GM23248 (cell line): ENCODE measurements at regions not wholly inside any gene's neighbourhood (a gene's known extent, or its start where the extent isn't known, plus 50 kb on each side); places are given as distances from the start of the nearest gene placed in this dataset.

Experiments
- DNase-seq: peaks from one replicate; pipeline ENCODE4 v3.0.0-alpha.2; 2015
- H2AFZ ChIP-seq: fragments of 200-600 bp; sonication (generic); 2 replicates; pipeline ENCODE4 v1.6.1; 2016; ENCODE audit warnings: antibody characterized with exemption
- H3F3A ChIP-seq: fragments of 200-600 bp; sonication (generic); 2 replicates; pipeline ENCODE4 v1.6.1; 2016; ENCODE audit warnings: mild to moderate bottlenecking, antibody characterized with exemption, mixed run types; ENCODE audit not compliant: insufficient read depth
- H3K27ac ChIP-seq: fragments of 200-600 bp; sonication (generic); 2 replicates; pipeline ENCODE4 v1.5.1; 2016; ENCODE audit warnings: mild to moderate bottlenecking
- H3K27me3 ChIP-seq: fragments of 200-600 bp; sonication (generic); replicated peaks from 2 replicates; pipeline ENCODE4 v1.6.1; 2016; ENCODE audit warnings: mild to moderate bottlenecking; ENCODE audit not compliant: insufficient read depth
- H3K36me3 ChIP-seq: fragments of 200-600 bp; sonication (generic); 2 replicates; pipeline ENCODE4 v1.6.1; 2016; ENCODE audit warnings: low read depth, mild to moderate bottlenecking
- H3K4me1 ChIP-seq: fragments of 200-600 bp; sonication (generic); 2 replicates; pipeline ENCODE4 v1.6.1; 2016; ENCODE audit warnings: mild to moderate bottlenecking; ENCODE audit not compliant: insufficient read depth
- H3K4me2 ChIP-seq: fragments of 200-600 bp; sonication (generic); one replicate; pipeline ENCODE4 v1.6.1; 2016; ENCODE audit warnings: mild to moderate bottlenecking; ENCODE audit not compliant: unreplicated experiment
- H3K4me3 ChIP-seq: fragments of 200-600 bp; sonication (generic); 2 replicates; pipeline ENCODE4 v1.5.1; 2016; ENCODE audit warnings: mild to moderate bottlenecking
- H3K79me2 ChIP-seq: fragments of 200-600 bp; sonication (generic); 2 replicates; pipeline ENCODE4 v1.6.1; 2016; ENCODE audit warnings: mild to moderate bottlenecking; ENCODE audit not compliant: insufficient read depth
- H3K9ac ChIP-seq: fragments of 200-600 bp; sonication (generic); 2 replicates; pipeline ENCODE4 v1.6.1; 2016; ENCODE audit warnings: mild to moderate bottlenecking
- H3K9me2 ChIP-seq: fragments of 200-600 bp; sonication (generic); 2 replicates; pipeline ENCODE4 v1.6.1; 2016; ENCODE audit warnings: mixed run types, mild to moderate bottlenecking, moderate library complexity; ENCODE audit not compliant: insufficient read depth
- H3K9me3 ChIP-seq: fragments of 200-600 bp; sonication (generic); one replicate; pipeline ENCODE4 v1.6.1; 2017; ENCODE audit warnings: low read depth
- H4K20me1 ChIP-seq: fragments of 200-600 bp; sonication (generic); 2 replicates; pipeline ENCODE4 v1.6.0; 2016; ENCODE audit not compliant: insufficient read depth
- EZH2 ChIP-seq: fragments of 200-600 bp; sonication (generic); IDR thresholded peaks from 2 replicates; pipeline ENCODE4 v1.6.1; 2018; ENCODE audit warnings: antibody characterized with exemption, mild to moderate bottlenecking; ENCODE audit not compliant: insufficient read depth, poor library complexity, severe bottlenecking
- EZH2phosphoT487 ChIP-seq: fragments of 200-600 bp; sonication (generic); IDR thresholded peaks from 2 replicates; pipeline ENCODE4 v1.6.1; 2018; ENCODE audit warnings: antibody characterized with exemption, moderate library complexity, mild to moderate bottlenecking, low read depth; ENCODE audit not compliant: insufficient read depth
- WGBS, 2 experiments: methylation state at CpG; one replicate each; pipeline ENCODE4 v1.1.6; 2015 to 2017; ENCODE audit warnings: low lambda C conversion rate in 2 of 2, low coverage in 1 of 2; ENCODE audit errors: missing lambda C conversion rate in 2 of 2; 5-methylcytosine and 5-hydroxymethylcytosine counted together
- in situ Hi-C: fragments of 300-500 bp; cut with MboI; formaldehyde crosslinking; loops from 2 replicates; pipeline ENCODE4 v1.15.0; 2020

DNA sequence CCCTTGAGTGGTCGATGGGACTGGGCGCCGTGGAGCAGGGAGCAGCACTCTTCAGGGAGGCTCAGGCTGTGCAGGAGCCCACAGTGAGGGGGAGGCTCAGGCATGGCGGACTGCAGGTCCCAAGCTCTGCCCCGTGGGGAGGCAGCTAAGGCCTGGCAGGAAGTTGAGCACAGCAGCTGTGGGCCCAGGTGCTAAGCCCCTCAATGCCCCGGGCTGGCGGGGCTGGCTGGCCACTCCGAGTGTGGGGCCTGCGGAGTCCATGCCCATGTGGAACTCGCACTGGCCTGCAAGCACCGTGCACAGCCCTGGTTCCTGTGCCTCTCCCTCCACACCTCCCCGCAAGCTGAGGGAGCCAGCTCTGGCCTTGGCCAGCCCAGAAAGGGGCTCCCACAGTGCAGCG is 948.4 kb upstream of the EYS start:
- Histone ChIP-seq H3K9me3 (no peaks in the 10 kb centered on the region), H3K4me1 (no peaks in the 10 kb centered on the region), H3K4me3 (no peak overlapping the region), H3K36me3 (no peaks in the 10 kb centered on the region), H2AFZ (no peak overlapping the region), H3F3A (no peaks in the 10 kb centered on the region), H3K4me2 (no peak overlapping the region), H3K9ac (no peak overlapping the region), H3K9me2 (no peaks in the 10 kb centered on the region), H3K27me3 (no peaks in the 10 kb centered on the region), H3K79me2 (no peaks in the 10 kb centered on the region), H3K27ac (no peak overlapping the region), H4K20me1 (no peaks in the 10 kb centered on the region)
- in situ Hi-C loops: no loop called here
- TF ChIP-seq EZH2 (no peak), EZH2phosphoT487 (no peak)
- 62 to 63% methylated on average over 13 of the region's 13 CpGs for WGBS, 2 experiments
- no peak for DNase-seq

DNA sequence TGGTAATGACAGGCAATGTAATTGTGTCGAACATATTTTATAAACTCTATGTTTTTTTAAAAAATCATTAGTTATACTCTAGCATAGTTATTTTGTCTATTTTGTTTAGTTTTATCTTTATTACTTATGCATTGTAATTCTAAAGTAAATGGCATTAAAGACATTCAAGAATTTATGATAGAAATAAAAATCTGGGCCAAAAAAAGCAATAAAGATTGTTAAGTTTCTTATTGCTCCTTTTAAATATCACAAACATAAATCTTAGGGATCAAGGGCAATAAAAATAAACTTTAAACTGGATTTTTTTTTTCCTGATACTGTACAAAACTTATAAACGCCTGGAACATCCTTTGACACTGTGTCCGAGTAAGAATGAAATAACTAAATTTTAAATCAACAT is 931.5 kb upstream of the EYS start:
- H3F3A ChIP-seq: no peaks in the 10 kb centered on the region
- no peak overlapping the region for H3K9ac ChIP-seq
- H3K79me2 ChIP-seq: no peaks in the 10 kb centered on the region
- DNase-seq: no peak
- 9 to 13% methylated on average over 3 of the region's 3 CpGs for WGBS, 2 experiments
- H2AFZ ChIP-seq: no peak overlapping the region
- TF ChIP-seq EZH2phosphoT487: no peak
- TF ChIP-seq EZH2: no peak
- H3K36me3 ChIP-seq: no peaks in the 10 kb centered on the region
- no peaks in the 10 kb centered on the region for H3K4me1 ChIP-seq
- H4K20me1 ChIP-seq: no peaks in the 10 kb centered on the region
- H3K9me3 ChIP-seq: no peaks in the 10 kb centered on the region
- H3K27ac ChIP-seq: no peak overlapping the region
- no peaks in the 10 kb centered on the region for H3K27me3 ChIP-seq
- no peak overlapping the region for H3K4me3 ChIP-seq
- H3K9me2 ChIP-seq: no peaks in the 10 kb centered on the region
- in situ Hi-C loops: no loop called here
- H3K4me2 ChIP-seq: no peak overlapping the region

DNA sequence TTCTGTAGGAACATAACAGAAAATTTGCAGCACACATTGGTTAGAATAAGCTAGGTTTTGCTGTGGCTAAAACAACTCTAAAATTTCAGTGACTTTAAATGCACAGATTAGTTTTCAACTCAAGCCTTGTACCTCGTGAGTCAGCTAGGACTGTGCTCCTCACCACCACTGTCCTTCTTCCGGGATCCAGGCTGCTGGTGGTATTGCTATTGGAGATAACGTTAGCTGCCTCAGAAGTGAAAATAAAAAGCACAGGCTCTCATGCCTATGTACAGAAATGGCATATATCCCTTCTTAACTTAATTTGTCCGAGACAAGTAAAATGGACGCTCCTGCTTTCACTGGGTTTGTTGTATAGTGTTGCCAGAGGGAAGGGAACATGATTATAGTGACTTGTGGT is 931.1 kb upstream of the EYS start:
- Histone ChIP-seq H3K27me3 (no peaks in the 10 kb centered on the region), H3K9me2 (no peaks in the 10 kb centered on the region), H3F3A (no peaks in the 10 kb centered on the region), H3K4me3 (no peak overlapping the region), H3K4me2 (no peak overlapping the region), H3K9me3 (no peaks in the 10 kb centered on the region), H3K9ac (no peak overlapping the region), H3K4me1 (no peaks in the 10 kb centered on the region), H2AFZ (no peak overlapping the region), H4K20me1 (no peaks in the 10 kb centered on the region), H3K27ac (no peak overlapping the region), H3K36me3 (no peaks in the 10 kb centered on the region), H3K79me2 (no peaks in the 10 kb centered on the region)
- TF ChIP-seq EZH2phosphoT487 (no peak), EZH2 (no peak)
- no peak for DNase-seq
- WGBS, 2 experiments: 31 to 36% methylated on average over 5 of the region's 5 CpGs
- in situ Hi-C loops: no loop called here

DNA sequence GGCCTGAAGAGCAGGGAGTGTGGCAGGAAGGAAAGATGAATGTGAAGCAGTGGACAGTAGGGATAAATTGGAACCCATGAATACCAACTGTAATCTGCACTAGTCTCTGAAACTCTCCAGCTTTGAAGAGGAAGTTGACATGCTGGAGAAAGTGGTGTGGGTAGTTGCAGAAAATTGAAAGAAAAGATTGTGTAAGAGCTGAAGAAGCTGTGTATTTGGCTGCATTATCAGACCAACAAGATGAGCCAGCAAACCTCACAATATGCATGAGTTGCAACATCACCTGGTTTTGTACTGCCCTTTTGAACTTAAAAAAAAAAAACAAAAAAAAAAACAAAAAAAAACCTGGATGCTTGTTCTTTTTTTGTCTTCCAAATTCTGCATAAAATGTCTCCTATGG is 921.9 kb upstream of the EYS start:
- Histone ChIP-seq H3K79me2 (no peaks in the 10 kb centered on the region), H3K4me2 (no peak overlapping the region), H3K9ac (no peak overlapping the region), H3F3A (no peaks in the 10 kb centered on the region), H3K4me3 (no peak overlapping the region), H3K36me3 (no peaks in the 10 kb centered on the region), H2AFZ (no peak overlapping the region), H3K27me3 (no peaks in the 10 kb centered on the region), H4K20me1 (no peaks in the 10 kb centered on the region), H3K27ac (no peak overlapping the region), H3K9me3 (no peaks in the 10 kb centered on the region), H3K4me1 (no peaks in the 10 kb centered on the region), H3K9me2 (no peaks in the 10 kb centered on the region)
- TF ChIP-seq EZH2: no peak
- no peak for TF ChIP-seq EZH2phosphoT487
- no peak for DNase-seq
- in situ Hi-C loops: no loop called here

DNA sequence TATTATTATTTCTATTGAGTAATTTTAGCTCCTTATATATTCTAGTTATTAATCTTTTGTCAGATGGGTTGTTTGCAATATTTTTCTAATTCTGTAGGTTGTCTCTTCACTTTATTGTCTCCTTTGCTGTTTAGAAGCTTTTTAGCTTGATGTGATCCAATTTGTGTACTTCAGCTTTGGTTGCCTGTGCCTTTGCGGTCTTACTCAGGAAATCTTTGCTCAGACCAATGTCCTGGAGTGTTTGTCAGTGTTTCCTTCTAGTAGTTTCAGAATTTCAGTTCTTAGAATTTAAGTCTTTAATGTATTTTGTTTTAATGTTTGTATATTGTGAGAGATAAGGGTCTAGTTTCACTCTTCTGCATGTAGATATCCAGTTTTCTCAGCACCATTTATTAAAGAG is 916.0 kb upstream of the EYS start:
- Histone ChIP-seq H3K36me3 (no peaks in the 10 kb centered on the region), H3K79me2 (no peaks in the 10 kb centered on the region), H3K27ac (no peak overlapping the region), H3K4me3 (no peak overlapping the region), H3K9me3 (peaks cover 4% of the 10 kb centered on the region), H3K9ac (no peak overlapping the region), H3K9me2 (no peaks in the 10 kb centered on the region), H3F3A (no peaks in the 10 kb centered on the region), H3K4me2 (no peak overlapping the region), H3K4me1 (no peaks in the 10 kb centered on the region), H2AFZ (no peak overlapping the region), H4K20me1 (no peaks in the 10 kb centered on the region), H3K27me3 (no peaks in the 10 kb centered on the region)
- DNase-seq: no peak
- in situ Hi-C loops: no loop called here
- 52 to 67% methylated on average over 1 of the region's 1 CpG for WGBS, 2 experiments
- TF ChIP-seq EZH2 (no peak), EZH2phosphoT487 (no peak)
